ENCODE measurements at regions not wholly inside any gene's neighbourhood (a gene's known extent, or its start where the extent isn't known, plus 50 kb on each side); places are given as distances from the start of the nearest gene placed in this dataset.
"Not testable (repeated sequence)": the region's sequence is repeated elsewhere in the genome, so short reads cannot be mapped to it uniquely, and the experiment has no call there.

DNA sequence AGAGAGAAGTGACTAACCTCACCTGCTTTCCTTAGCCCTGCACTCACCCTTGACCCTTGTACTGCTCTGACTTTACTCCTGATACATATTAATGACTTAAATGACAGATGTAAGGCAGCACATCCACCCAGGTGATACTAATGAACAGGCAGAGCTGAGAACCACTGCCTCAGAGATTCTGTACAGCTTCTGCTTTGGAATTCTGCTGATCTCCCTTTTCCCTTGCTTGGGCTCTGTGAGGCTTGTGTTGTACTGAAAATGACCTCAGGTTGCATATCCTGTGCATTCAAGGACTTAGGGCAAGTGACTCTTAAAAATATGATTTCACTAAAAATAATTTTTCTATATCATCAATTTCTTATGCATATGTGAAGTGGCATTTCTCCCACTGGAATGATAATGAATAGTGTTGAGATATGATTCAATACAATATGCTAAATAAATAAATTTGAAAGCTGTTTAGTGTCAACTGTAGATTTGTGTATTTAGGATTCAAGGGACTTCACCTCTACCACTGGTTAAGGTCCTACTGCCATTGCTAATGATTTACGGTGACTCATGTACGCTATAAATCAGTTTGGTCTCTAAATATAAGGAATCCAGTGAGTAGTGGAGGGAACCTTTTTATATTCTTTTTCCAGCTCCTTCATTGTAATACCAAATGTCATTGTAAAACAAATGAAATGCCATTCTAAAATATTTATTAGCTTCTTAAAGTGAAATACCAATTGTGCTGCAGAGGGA is 328.3 kb downstream of the SOCS6 start:
- DNase-seq (ENCODE audit: low spot score), result no peak

DNA sequence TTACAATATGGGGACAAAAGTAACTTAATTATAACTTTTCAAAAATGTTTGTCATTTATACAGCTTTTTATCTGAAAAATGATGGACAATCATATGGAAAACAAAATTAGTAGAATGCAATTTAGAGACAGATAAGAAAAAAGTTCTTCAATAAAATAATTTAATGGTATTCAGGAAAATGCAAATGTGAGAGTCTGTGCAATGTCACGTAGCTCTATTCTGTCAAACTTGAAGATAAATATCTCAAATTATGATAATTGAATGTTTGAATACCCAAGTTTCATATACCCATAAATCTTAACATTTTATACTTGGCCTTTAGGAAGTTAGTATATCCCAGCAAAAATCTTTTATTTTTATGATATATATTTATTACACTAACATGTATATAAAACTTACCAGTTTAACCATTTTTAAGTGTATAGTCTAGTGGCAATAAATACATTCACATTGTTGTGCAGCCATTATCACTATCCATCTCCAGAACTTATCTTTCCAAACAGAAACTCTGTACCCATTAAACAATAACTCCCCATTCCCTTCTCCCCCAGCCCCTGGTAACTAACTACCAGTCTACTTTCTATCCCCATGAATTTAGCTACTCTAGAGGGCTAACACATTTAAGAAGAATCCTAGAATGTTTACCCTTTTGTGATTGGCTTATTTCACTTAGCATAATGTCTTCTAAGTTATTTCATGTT is 311.5 kb downstream of the SOCS6 start:
- DNase-seq (ENCODE audit: low spot score), result no peak

DNA sequence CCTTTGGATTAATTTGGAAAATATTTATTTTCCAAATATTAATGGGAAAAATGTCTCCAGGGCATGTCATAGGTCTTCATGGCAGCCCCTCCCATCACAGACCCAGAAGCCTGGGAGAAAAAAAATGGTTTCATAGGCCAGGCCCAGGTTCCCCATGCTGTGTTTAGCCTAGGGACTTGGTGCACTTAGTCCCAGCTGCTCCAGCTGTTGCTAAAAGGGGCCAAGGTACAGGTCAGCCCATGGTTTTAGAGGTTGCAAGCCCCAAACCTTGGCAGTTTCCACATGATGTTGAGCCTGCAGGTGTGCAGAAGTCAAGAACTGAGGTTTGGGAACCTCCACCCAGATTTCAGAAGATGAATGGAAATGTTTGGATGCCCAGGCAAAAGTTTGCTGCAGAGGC is 309.6 kb downstream of the SOCS6 start:
- no peak for DNase-seq (ENCODE audit: low spot score)

GRCh38 chr18:70582981-70583380 is 294.1 kb downstream of the SOCS6 start:
- no peak for DNase-seq (ENCODE audit: low spot score)

GRCh38 chr18:70578480-70578879 is 289.6 kb downstream of the SOCS6 start:
- no peak for DNase-seq (ENCODE audit: low spot score)

GRCh38 chr18:70577023-70577420 is 288.2 kb downstream of the SOCS6 start:
- DNase-seq (ENCODE audit: low spot score), result no peak

DNA sequence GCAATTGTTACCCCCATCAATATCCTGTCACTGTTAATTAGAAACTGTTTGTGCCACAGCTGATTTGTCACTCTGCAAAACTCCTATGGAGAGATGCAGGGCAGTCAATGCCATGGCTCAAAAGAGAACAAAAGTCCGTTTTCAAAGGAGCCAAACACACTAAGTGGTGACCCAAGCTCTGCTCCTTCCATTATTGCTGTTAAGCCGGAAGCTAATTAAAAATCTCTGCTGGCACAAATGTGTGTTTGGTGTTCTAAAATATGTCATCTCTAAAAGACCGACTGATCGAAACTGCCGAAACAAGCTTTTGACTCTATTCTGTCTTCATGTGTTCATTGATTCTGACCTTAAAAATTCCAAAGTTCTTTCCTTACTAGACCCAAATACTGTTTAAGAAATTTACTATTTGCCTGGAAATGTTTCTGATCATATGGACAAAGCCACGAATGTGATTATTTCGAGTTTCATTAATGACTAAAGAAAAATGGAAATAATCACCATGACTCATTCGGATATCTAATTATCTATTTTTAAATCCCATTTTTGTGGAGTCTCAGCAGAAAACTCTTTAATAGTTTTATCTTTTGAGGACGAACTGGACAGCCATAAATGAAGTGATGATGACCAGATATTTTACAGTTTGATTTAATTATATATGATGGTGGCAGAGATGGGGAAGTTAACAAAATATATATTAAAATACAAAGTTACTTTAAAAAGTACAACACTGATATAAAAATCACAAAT is 287.6 kb downstream of the SOCS6 start:
- no peak for DNase-seq (ENCODE audit: low spot score)

DNA sequence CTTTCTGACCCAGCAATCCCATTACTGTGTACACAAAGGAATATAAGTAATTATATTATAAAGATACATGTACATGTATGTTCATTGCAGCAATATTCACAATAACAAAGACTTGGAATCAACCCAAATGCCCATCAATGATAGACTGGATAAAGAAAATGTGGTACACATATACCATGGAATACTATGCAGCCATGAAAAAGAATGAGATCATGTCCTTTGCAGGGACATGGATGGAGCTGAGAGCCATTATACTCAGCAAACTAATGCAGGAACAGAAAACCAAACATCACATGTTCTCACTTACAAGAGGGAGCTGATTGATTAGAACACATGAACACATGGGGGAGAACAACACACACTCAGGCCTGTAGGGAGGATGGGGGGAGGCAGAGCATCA is 286.1 kb downstream of the SOCS6 start:
- DNase-seq (ENCODE audit: low spot score), result not testable (repeated sequence)

GRCh38 chr18:70569647-70570046 is 280.8 kb downstream of the SOCS6 start:
- not testable (repeated sequence) for DNase-seq (ENCODE audit: low spot score)

GRCh38 chr18:70559446-70559845 is 270.6 kb downstream of the SOCS6 start:
- DNase-seq (ENCODE audit: low spot score), result no peak

DNA sequence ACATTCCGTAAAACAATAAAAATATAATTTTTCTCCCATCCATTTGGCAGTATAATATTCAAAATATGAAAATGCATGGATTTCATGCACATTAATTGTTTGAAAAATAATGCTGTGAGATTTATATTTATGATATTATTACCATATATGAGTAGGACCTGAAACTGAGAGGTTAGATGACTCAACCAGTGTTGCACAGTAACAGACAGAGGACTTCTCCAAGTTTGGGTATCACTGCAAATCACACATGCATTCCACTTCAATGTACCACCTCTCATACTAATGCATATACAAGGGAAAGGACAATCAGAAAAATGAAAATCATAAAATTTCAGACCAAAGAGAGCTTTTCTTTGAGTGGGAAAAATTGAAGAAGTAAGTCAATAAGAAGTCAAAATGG is 269.5 kb downstream of the SOCS6 start:
- no peak for DNase-seq (ENCODE audit: low spot score)

GRCh38 chr18:70554854-70555445 is 266.1 kb downstream of the SOCS6 start:
- no peak for DNase-seq (ENCODE audit: low spot score)

GRCh38 chr18:70553936-70554260 is 265.1 kb downstream of the SOCS6 start:
- DNase-seq (ENCODE audit: low spot score), result no peak

- no peak for DNase-seq (ENCODE audit: low spot score)
Measured at GRCh38 chr18:70553245-70553935, 264.5 kb downstream of the SOCS6 start.

DNA sequence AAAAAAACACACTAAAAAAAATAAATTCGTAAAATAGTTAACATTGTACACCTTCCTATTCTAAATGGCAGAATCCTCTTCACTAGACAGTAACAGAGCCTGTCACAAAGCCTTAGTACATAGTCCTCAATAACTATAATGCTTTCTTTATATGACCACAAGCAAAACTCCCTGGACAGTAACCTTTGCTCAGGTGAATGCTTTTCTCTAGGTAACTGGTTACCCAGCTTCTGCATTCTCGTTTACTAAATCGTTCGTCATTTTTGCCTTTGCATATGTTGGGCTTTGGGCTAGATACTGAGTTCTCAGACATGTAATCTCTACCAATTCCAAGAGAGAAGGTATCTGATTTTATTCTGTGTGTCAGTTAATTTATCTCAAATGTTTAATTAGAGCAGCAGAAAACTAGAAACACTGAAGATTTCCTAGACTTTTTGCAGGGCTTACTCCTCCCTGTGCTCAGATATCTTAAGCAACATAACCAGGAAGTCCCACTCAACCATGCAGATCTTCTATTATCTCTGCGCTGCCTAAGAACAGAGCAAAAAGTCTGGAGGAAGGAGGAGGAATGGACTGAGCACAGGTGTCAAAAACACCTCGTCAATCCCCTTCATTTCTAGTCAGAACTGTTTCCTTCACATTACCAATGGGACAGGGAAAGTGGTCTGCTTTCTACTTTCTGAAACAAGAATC is 247.7 kb downstream of the SOCS6 start:
- DNase-seq (ENCODE audit: low spot score), result no peak

GRCh38 chr18:70535041-70535440 is 246.2 kb downstream of the SOCS6 start:
- DNase-seq (ENCODE audit: low spot score), result no peak

DNA sequence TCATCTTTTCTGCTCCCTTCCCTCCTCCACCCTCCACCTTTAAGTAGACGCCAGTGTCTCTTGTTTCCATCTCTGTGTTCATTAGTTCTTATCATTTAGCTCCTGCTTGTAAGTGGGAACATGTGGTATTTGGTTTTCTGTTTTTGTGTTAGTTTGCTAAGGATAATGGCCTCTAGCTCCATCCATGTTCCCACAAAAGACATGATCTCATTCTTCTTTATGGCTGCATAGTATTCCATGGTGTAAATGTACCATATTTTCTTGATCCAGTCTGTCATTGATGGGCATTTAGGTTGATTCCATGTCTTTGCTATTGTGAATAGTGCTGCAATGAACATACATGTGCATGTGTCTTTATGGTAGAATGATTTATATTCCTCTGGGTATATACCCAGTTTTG is 236.5 kb downstream of the SOCS6 start:
- DNase-seq (ENCODE audit: low spot score), result not testable (repeated sequence)

GRCh38 chr18:70523792-70524182 is 234.9 kb downstream of the SOCS6 start:
- no peak for DNase-seq (ENCODE audit: low spot score)

DNA sequence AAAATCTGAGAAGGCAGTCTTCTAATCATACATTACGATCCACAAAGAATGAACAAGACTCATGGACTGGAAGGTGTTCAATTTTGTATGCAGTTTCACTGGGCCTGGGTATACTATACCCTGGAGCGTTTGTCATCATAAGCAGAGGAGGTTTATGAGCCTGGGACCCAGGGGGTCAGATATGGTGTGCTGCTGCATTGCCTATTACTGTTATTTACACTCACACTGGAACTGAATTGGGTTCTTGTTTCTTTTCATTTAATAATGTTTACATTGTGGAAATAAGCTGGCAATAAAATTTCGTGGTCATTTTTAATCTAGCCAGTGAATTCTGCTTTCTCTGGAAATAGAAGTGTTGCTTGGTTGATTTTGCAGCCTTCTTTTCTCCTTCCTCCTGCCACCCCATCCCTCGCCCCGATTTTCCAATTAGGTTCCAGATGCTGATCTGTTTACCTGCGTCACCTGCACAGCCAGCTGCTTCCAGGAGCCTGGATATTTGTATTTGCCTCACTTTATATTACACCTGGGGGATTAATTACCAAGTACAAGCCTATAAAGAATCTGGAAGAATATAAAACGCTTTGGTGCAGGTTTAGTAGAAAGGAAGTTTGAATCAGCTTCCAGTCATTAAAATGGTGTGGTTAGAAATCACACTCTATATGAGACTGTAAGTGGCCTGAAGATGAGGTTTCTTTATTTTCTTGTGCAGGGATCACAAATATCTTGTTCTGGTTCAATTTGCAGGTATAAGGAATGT is 234.4 kb downstream of the SOCS6 start:
- DNase-seq (ENCODE audit: low spot score), result no peak

GRCh38 chr18:70522183-70522680 is 233.4 kb downstream of the SOCS6 start:
- no peak for DNase-seq (ENCODE audit: low spot score)
